ENCODE measurements at regions not wholly inside any gene's neighbourhood (a gene's known extent, or its start where the extent isn't known, plus 50 kb on each side); places are given as distances from the start of the nearest gene placed in this dataset.

GRCh38 chr16:79912592-79913310 lies 312.2 kb upstream of the MAF start:
- no peak for DNase-seq (ENCODE audit: extremely low read depth, low read depth)
- no peak overlapping the region for H3K4me3 ChIP-seq (replicated peaks; ENCODE audit: low read depth, low read length)
- TF ChIP-seq, protein P1, sequence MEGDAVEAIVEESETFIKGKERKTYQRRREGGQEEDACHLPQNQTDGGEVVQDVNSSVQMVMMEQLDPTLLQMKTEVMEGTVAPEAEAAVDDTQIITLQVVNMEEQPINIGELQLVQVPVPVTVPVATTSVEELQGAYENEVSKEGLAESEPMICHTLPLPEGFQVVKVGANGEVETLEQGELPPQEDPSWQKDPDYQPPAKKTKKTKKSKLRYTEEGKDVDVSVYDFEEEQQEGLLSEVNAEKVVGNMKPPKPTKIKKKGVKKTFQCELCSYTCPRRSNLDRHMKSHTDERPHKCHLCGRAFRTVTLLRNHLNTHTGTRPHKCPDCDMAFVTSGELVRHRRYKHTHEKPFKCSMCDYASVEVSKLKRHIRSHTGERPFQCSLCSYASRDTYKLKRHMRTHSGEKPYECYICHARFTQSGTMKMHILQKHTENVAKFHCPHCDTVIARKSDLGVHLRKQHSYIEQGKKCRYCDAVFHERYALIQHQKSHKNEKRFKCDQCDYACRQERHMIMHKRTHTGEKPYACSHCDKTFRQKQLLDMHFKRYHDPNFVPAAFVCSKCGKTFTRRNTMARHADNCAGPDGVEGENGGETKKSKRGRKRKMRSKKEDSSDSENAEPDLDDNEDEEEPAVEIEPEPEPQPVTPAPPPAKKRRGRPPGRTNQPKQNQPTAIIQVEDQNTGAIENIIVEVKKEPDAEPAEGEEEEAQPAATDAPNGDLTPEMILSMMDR (IDR thresholded peaks at IDR 0.05; ENCODE audit: low read depth, low read length, missing control alignments) = no peak

- no peak overlapping the region for H3K4me3 ChIP-seq (replicated peaks; ENCODE audit: low read depth, low read length)
- DNase-seq (ENCODE audit: extremely low read depth, low read depth) = no peak
- TF ChIP-seq, protein P1 (IDR thresholded peaks at IDR 0.05; ENCODE audit: low read depth, low read length, missing control alignments) = no peak
Measured at GRCh38 chr16:79911660-79912059, 311.1 kb upstream of the MAF start.

GRCh38 chr16:79909571-79909970 lies 309.0 kb upstream of the MAF start:
- DNase-seq (ENCODE audit: extremely low read depth, low read depth) = no peak
- TF ChIP-seq, protein P1 (IDR thresholded peaks at IDR 0.05; ENCODE audit: low read depth, low read length, missing control alignments) = no peak

DNA sequence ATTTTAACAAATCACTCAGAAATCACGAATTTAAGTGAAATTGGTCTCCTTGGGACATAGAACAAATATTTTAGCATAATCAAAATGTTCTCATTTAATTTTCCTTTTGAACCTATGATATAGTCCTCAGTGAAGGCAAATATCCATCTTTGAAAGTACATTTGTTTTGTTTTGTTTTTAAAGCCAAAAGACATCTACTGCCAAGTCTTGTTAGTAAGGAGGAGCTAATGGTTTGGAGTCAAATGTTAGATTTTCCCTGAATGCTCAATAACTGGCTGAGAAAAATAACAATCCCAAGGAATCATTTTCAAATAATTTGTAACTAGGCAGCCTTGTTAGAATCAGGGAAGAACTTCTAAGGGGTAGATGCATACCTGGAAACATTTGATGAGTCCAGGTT lies 302.9 kb upstream of the MAF start:
- DNase-seq (ENCODE audit: extremely low read depth, low read depth) = no peak
- no peak overlapping the region for H3K4me3 ChIP-seq (replicated peaks; ENCODE audit: low read depth, low read length)
- TF ChIP-seq, protein P1 (IDR thresholded peaks at IDR 0.05; ENCODE audit: low read depth, low read length, missing control alignments) = no peak

More at GRCh38 chr16:79909571-79909970, 309.0 kb upstream of the MAF start:
- H3K4me3 ChIP-seq (replicated peaks; ENCODE audit: low read depth, low read length) = no peak overlapping the region

- H3K4me3 ChIP-seq (replicated peaks; ENCODE audit: low read depth, low read length) = no peak overlapping the region
- TF ChIP-seq, protein P1 (IDR thresholded peaks at IDR 0.05; ENCODE audit: low read depth, low read length, missing control alignments) = no peak
- no peak for DNase-seq (ENCODE audit: extremely low read depth, low read depth)
Measured at GRCh38 chr16:79902351-79902750, 301.8 kb upstream of the MAF start.

DNA sequence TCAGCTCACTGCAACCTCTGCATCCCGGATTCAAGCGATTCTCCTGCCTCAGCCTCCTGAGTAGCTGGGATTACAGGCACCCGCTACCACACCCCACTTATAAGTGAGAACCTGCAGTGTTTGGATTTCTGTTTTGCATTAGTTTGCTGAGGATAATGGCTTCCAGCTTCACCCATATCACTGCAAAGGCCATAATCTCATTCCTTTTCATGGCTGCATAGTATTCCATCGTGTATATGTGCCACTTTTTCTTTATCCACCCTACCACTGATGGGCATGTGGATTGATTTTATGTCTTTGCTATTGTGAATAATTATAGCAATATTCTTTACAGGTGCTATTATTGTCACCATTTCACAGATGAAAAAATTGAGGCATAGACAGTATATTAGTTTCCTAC lies 301.0 kb upstream of the MAF start:
- DNase-seq (ENCODE audit: extremely low read depth, low read depth) = no peak
- TF ChIP-seq, protein P1 (IDR thresholded peaks at IDR 0.05; ENCODE audit: low read depth, low read length, missing control alignments) = no peak
- no peak overlapping the region for H3K4me3 ChIP-seq (replicated peaks; ENCODE audit: low read depth, low read length)

GRCh38 chr16:79899716-79900115 lies 299.2 kb upstream of the MAF start:
- DNase-seq (ENCODE audit: extremely low read depth, low read depth) = no peak
- TF ChIP-seq, protein P1 (IDR thresholded peaks at IDR 0.05; ENCODE audit: low read depth, low read length, missing control alignments) = no peak
- H3K4me3 ChIP-seq (replicated peaks; ENCODE audit: low read depth, low read length) = no peak overlapping the region
